SK-N-SH (cell line): ENCODE measurements at regions not wholly inside any gene's neighbourhood (a gene's known extent, or its start where the extent isn't known, plus 50 kb on each side); places are given as distances from the start of the nearest gene placed in this dataset.

Experiments
- CTCF ChIA-PET: fragments of 300-600, 350-600 bp; formaldehyde crosslinking; extraction: SDS; loops from one replicate; lab custom pipeline; 2021; lab: Yijun Ruan, JAX
- POLR2A ChIA-PET: fragments of 350-600 bp; sonication (Branson Sonifier 250); formaldehyde crosslinking; extraction: SDS; loops from one replicate; lab custom pipeline; 2020; ENCODE audit warnings: antibody characterized with exemption, inconsistent platforms; lab: Yijun Ruan, JAX
- DNase-seq: peaks from one replicate; pipeline ENCODE4 v3.0.0; 2012
- H2AFZ ChIP-seq: fragments of 200-600 bp; sonication (generic); 2 replicates; pipeline ENCODE4 v1.8.1; 2016; ENCODE audit warnings: antibody characterized with exemption, mild to moderate bottlenecking, low read depth
- H3F3A ChIP-seq: fragments of 200-600 bp; sonication (generic); replicated peaks from 2 replicates; pipeline ENCODE3; 2016; ENCODE audit warnings: antibody characterized with exemption, mild to moderate bottlenecking; ENCODE audit not compliant: insufficient read depth
- H3K27ac ChIP-seq, 2 experiments: fragments of 200-500 bp in 1 of 2; fragments of 200-600 bp in 1 of 2; sonication (Bioruptor generic) in 1 of 2; sonication (generic), shearing (Covaris generic) in 1 of 2; 2 replicates each; pipeline versions ENCODE4 v1.5.1 to v1.6.1; 2014 to 2016; ENCODE audit warnings: low read depth in 2 of 2, inconsistent platforms in 1 of 2, low read length in 1 of 2, mild to moderate bottlenecking in 1 of 2, mixed read lengths in 1 of 2
- H3K27me3 ChIP-seq: fragments of 200-600 bp; sonication (generic), shearing (Covaris generic); 2 replicates; pipeline ENCODE4 v1.6.1; 2016; ENCODE audit warnings: mixed run types; ENCODE audit not compliant: insufficient read depth
- H3K36me3 ChIP-seq, 2 experiments: fragments of 200-500 bp in 1 of 2; fragments of 200-600 bp in 1 of 2; sonication (Bioruptor generic) in 1 of 2; sonication (generic) in 1 of 2; replicated peaks in 1 of 2; 2 replicates each; pipeline versions ENCODE3 to v1.5.1; 2014 to 2016; ENCODE audit warnings: low read length in 1 of 2, mild to moderate bottlenecking in 1 of 2; ENCODE audit not compliant: insufficient read depth in 2 of 2, control insufficient read depth in 1 of 2
- H3K4me1 ChIP-seq, 2 experiments: fragments of 200-500 bp in 1 of 2; fragments of 200-600 bp in 1 of 2; sonication (Bioruptor generic) in 1 of 2; sonication (generic), shearing (Covaris generic) in 1 of 2; 2 replicates each; pipeline versions ENCODE4 v1.5.1 to v1.6.1; 2014 to 2016; ENCODE audit warnings: low read depth in 1 of 2, low read length in 1 of 2, mixed run types in 1 of 2; ENCODE audit not compliant: insufficient read depth in 2 of 2, control insufficient read depth in 1 of 2
- H3K4me2 ChIP-seq: fragments of 200-600 bp; sonication (generic), shearing (Covaris generic); 2 replicates; pipeline ENCODE4 v1.6.1; 2017; ENCODE audit warnings: mixed run types
- H3K4me3 ChIP-seq, 2 experiments: fragments of 200-500 bp in 1 of 2; fragments of 200-600 bp in 1 of 2; sonication (Bioruptor generic) in 1 of 2; sonication (generic), shearing (Covaris generic) in 1 of 2; 2 replicates each; pipeline versions ENCODE4 v1.5.1 to v1.8.1; 2014 to 2016; ENCODE audit warnings: low read depth in 2 of 2, inconsistent platforms in 1 of 2, low read length in 1 of 2, mild to moderate bottlenecking in 1 of 2, mixed read lengths in 1 of 2, moderate library complexity in 1 of 2
- H3K79me2 ChIP-seq: fragments of 200-600 bp; sonication (generic); 2 replicates; pipeline ENCODE4 v1.8.1; 2017; ENCODE audit warnings: mild to moderate bottlenecking; ENCODE audit not compliant: insufficient read depth
- H3K9ac ChIP-seq: fragments of 200-600 bp; sonication (generic); 2 replicates; pipeline ENCODE4 v1.6.1; 2017; ENCODE audit warnings: mixed run types
- H3K9me2 ChIP-seq: fragments of 200-600 bp; sonication (generic); 2 replicates; pipeline ENCODE4 v1.6.1; 2017; ENCODE audit warnings: mixed run types
- H3K9me3 ChIP-seq: fragments of 200-600 bp; sonication (generic); 2 replicates; pipeline ENCODE4 v1.6.1; 2017; ENCODE audit warnings: mixed run types, mild to moderate bottlenecking, moderate library complexity
- H4K20me1 ChIP-seq: fragments of 200-600 bp; sonication (generic); 2 replicates; pipeline ENCODE4 v1.6.1; 2017; ENCODE audit warnings: mild to moderate bottlenecking, mixed run types; ENCODE audit not compliant: insufficient read depth
- CHD2 ChIP-seq: fragments of 150-350 bp; IDR thresholded peaks from 2 replicates; pipeline ENCODE4 v1.6.1; 2018; ENCODE audit warnings: low read length; ENCODE audit not compliant: partially characterized antibody
- EZH2phosphoT487 ChIP-seq: fragments of 200-600 bp; sonication (generic); IDR thresholded peaks from 2 replicates; pipeline ENCODE4 v1.6.1; 2017; ENCODE audit warnings: low read depth, mixed run types, mild to moderate bottlenecking, antibody characterized with exemption, moderate library complexity, borderline replicate concordance
- FOSL2 ChIP-seq: IDR thresholded peaks from 2 replicates; pipeline ENCODE4 v1.4.0; 2012; ENCODE audit warnings: low read depth, mild to moderate bottlenecking, moderate library complexity, borderline replicate concordance
- GATA2 ChIP-seq: sonication (generic); formaldehyde crosslinking; IDR thresholded peaks from 2 replicates; pipeline ENCODE4 v1.5.0; 2020; ENCODE audit warnings: mild to moderate bottlenecking, missing genetic modification reagents
- IRF3 ChIP-seq: fragments of 150-350 bp; IDR thresholded peaks from 2 replicates; pipeline ENCODE4 v1.6.1; 2016; ENCODE audit warnings: mild to moderate bottlenecking, low read depth, low read length
- JUND ChIP-seq: IDR thresholded peaks from 2 replicates; pipeline ENCODE4 v1.4.0; 2012
- MAX ChIP-seq: IDR thresholded peaks from 2 replicates; pipeline ENCODE4 v1.4.0; 2012; ENCODE audit warnings: low read depth
- MEF2A ChIP-seq: IDR thresholded peaks from 2 replicates; pipeline ENCODE4 v1.4.0; 2012; ENCODE audit warnings: low read depth, borderline replicate concordance
- MXI1 ChIP-seq: IDR thresholded peaks from 2 replicates; pipeline ENCODE4 v1.6.1; 2012; ENCODE audit warnings: mild to moderate bottlenecking, low read depth, low read length, improper control_type of control experiment
- NFIC ChIP-seq: IDR thresholded peaks from 2 replicates; pipeline ENCODE4 v1.4.0; 2012; ENCODE audit warnings: borderline replicate concordance
- NRF1 ChIP-seq: IDR thresholded peaks from 2 replicates; pipeline ENCODE4 v1.6.1; 2012; ENCODE audit warnings: low read depth, mild to moderate bottlenecking, low read length
- RAD21 ChIP-seq: IDR thresholded peaks from 2 replicates; pipeline ENCODE4 v1.6.1; 2012; ENCODE audit warnings: mild to moderate bottlenecking, low read length
- RCOR1 ChIP-seq: fragments of 150-350 bp; IDR thresholded peaks from 2 replicates; pipeline ENCODE4 v1.6.1; 2017; ENCODE audit warnings: antibody characterized with exemption, low read length
- RXRA ChIP-seq: IDR thresholded peaks from 2 replicates; pipeline ENCODE4 v1.4.0; 2012; ENCODE audit warnings: low read depth, mild to moderate bottlenecking, borderline replicate concordance
- TAF1 ChIP-seq: IDR thresholded peaks from 2 replicates; pipeline ENCODE4 v1.6.1; 2012; ENCODE audit warnings: low read depth, mild to moderate bottlenecking, low read length, moderate library complexity, borderline replicate concordance
- TCF12 ChIP-seq: IDR thresholded peaks from 2 replicates; pipeline ENCODE4 v1.4.0; 2012
- TEAD4 ChIP-seq: IDR thresholded peaks from 2 replicates; pipeline ENCODE4 v1.4.0; 2012; ENCODE audit warnings: mild to moderate bottlenecking, borderline replicate concordance; ENCODE audit not compliant: insufficient read depth
- YY1 ChIP-seq: IDR thresholded peaks from 2 replicates; pipeline ENCODE4 v1.4.0; 2012; ENCODE audit warnings: low read depth, mild to moderate bottlenecking
- TF ChIP-seq, protein P1 (sequence below): IDR thresholded peaks from 2 replicates; pipeline ENCODE4 v1.4.0; 2012; ENCODE audit warnings: low read depth, borderline replicate concordance
- TF ChIP-seq, protein P2 (sequence below): fragments of 150-350 bp; IDR thresholded peaks from 2 replicates; pipeline ENCODE4 v1.6.1; 2017; ENCODE audit warnings: antibody characterized with exemption, low read length, low read depth, borderline replicate concordance

GRCh38 chr4:175411251-175411650, 400.8 kb downstream of the GPM6A start:
- peaks cover 3% of the 10 kb centered on the region; the same call in 1 of the 2 replicates for H3K9me3 ChIP-seq
- no peaks in the 10 kb centered on the region for H3K4me1 ChIP-seq
- H3K27ac ChIP-seq, result no peak overlapping the region
- no peak overlapping the region for H2AFZ ChIP-seq
- ChIA-PET CTCF (no interaction called here), POLR2A (no interaction called here)
- no peaks in the 10 kb centered on the region for H4K20me1 ChIP-seq
- no peak for DNase-seq
- H3K4me3 ChIP-seq, result no peak overlapping the region
- TF ChIP-seq TCF12, result no peak
- no peak for TF ChIP-seq TAF1
- TF ChIP-seq, protein P1, sequence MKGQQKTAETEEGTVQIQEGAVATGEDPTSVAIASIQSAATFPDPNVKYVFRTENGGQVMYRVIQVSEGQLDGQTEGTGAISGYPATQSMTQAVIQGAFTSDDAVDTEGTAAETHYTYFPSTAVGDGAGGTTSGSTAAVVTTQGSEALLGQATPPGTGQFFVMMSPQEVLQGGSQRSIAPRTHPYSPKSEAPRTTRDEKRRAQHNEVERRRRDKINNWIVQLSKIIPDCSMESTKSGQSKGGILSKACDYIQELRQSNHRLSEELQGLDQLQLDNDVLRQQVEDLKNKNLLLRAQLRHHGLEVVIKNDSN, result no peak
- no peak for TF ChIP-seq RXRA
- TF ChIP-seq JUND, result no peak
- no peak for TF ChIP-seq RCOR1
- TF ChIP-seq RAD21, result no peak
- no peak for TF ChIP-seq MXI1
- no peak for TF ChIP-seq GATA2 (CRISPR knock-in tag)
- TF ChIP-seq CHD2, result no peak
- TF ChIP-seq TEAD4, result no peak
- no peak for TF ChIP-seq NRF1
- TF ChIP-seq EZH2phosphoT487, result no peak
- TF ChIP-seq, protein P2, sequence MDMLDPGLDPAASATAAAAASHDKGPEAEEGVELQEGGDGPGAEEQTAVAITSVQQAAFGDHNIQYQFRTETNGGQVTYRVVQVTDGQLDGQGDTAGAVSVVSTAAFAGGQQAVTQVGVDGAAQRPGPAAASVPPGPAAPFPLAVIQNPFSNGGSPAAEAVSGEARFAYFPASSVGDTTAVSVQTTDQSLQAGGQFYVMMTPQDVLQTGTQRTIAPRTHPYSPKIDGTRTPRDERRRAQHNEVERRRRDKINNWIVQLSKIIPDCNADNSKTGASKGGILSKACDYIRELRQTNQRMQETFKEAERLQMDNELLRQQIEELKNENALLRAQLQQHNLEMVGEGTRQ, result no peak
- no peak for TF ChIP-seq MAX
- no peak for TF ChIP-seq NFIC
- TF ChIP-seq YY1, result no peak
- TF ChIP-seq IRF3, result no peak
- no peak for TF ChIP-seq MEF2A
- TF ChIP-seq FOSL2, result no peak
- TF ChIP-seq, all 33 proteins: peak for 0
- H3K9ac ChIP-seq, result no peak overlapping the region
- peaks cover 6% of the 10 kb centered on the region for H3F3A ChIP-seq
- no peaks in the 10 kb centered on the region for H3K9me2 ChIP-seq
- no peaks in the 10 kb centered on the region for H3K36me3 ChIP-seq
- H3K79me2 ChIP-seq, result no peaks in the 10 kb centered on the region
- no peaks in the 10 kb centered on the region for H3K27me3 ChIP-seq
- H3K4me2 ChIP-seq, result no peak overlapping the region
